ENCODE measurements at regions not wholly inside any gene's neighbourhood (a gene's known extent, or its start where the extent isn't known, plus 50 kb on each side); places are given as distances from the start of the nearest gene placed in this dataset.
A peak's percentile ranks its signal among the peaks of the same experiment; 100 is the strongest.
"Not testable (repeated sequence)": the region's sequence is repeated elsewhere in the genome, so short reads cannot be mapped to it uniquely, and the experiment has no call there.

DNA sequence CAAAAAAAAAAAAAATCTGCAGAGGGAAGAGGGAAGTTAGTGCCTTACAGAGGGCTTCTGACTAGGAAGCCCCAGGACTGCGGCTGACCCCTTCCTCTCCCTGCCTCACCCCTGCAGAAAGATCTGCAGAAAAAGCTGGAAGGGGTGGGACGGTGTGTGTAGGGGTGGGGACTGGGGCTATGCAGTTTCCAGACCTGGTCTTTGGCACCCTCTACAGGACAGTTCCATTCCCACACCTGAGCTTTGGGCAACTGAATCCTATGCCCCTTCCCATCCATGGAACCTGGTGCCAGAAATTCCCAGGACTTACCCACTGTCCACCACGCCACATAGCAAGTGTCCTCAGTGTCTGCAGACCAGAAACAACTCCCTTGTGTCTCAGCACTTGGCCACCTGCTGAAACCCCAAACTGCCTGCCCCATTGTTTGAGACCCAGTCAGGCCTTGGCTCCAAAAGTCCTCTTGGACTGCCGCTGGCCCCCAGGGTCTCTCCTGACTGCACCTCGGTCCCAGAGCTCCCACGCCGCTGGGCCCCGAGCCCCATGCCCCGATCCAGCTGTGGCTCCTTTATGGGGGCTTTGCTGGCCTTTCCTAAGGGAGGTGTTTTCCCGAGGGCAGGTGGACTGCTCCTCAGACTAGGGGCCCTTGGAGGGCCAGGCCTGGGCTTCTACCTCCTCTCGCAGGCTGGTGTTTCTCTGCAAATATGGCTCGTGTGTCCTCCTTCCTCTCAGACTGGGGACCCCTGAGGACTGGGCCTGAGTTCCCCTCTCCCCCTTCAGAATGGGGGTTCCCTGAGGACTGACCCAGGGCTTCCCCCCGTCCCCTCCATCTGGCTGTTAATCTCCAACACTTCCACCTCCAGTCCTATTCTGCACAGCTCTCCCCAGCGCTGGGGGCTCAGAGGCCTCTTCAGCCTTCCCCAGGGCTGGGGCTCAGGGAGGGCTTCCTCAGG is 284.9 kb upstream of the TEKT4 start:
- H4K20me1 ChIP-seq (ENCODE audit: insufficient read depth, low read length); H3K27ac ChIP-seq (ENCODE audit: low read depth, low read length, poor library complexity, severe bottlenecking); intact Hi-C loops (cut with micrococcal nuclease; ENCODE audit: unreplicated experiment); CTCF ChIA-PET (ENCODE audit: unreplicated experiment); H3K4me3 ChIP-seq (ENCODE audit: low read depth, low read length, poor library complexity, severe bottlenecking); H3K9me3 ChIP-seq (ENCODE audit: low read length); H3K4me1 ChIP-seq (ENCODE audit: insufficient read depth, low read length, poor library complexity, severe bottlenecking); H3K79me2 ChIP-seq (ENCODE audit: insufficient read depth, low read depth, low read length); BruUV-seq (replicated peaks); H2AFZ ChIP-seq (ENCODE audit: low read length); POLR2A ChIA-PET; H3K4me2 ChIP-seq (ENCODE audit: low read length); H3K36me3 ChIP-seq (ENCODE audit: insufficient read depth, low read length); H3K9me2 ChIP-seq (ENCODE audit: insufficient read depth, low read length): not testable (repeated sequence)
- TF ChIP-seq CTCF (conservative IDR thresholded peaks at IDR 0.05; ENCODE audit: low read length): peak; percentile 60
- DNase-seq (ENCODE audit: low spot score): peak; percentile 12

DNA sequence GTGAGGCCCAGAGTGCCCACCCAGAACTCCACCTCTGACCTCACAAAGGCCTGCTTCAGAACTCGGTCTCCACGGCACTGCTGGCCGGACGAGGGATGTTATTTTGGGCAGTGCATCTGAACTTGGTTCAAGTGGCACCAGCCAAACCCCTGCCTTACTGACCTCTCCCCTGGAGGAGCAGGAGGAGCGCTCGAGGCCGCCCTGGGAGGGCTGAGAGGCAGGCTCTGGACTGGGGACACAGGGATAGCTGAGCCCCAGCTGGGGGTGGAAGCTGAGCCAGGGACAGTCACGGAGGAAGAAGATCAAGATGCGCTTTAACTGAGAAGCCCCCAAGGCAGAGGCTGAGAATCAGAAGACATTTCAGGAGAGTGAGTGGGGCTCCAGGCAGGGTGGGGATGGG is 284.2 kb upstream of the TEKT4 start:
- H2AFZ ChIP-seq (ENCODE audit: low read length); H3K4me2 ChIP-seq (ENCODE audit: low read length); H4K20me1 ChIP-seq (ENCODE audit: insufficient read depth, low read length); H3K79me2 ChIP-seq (ENCODE audit: insufficient read depth, low read depth, low read length); POLR2A ChIA-PET; H3K9me3 ChIP-seq (ENCODE audit: low read length); intact Hi-C loops (cut with micrococcal nuclease; ENCODE audit: unreplicated experiment); H3K36me3 ChIP-seq (ENCODE audit: insufficient read depth, low read length); H3K4me3 ChIP-seq (ENCODE audit: low read depth, low read length, poor library complexity, severe bottlenecking); CTCF ChIA-PET (ENCODE audit: unreplicated experiment); BruUV-seq (replicated peaks); H3K9me2 ChIP-seq (ENCODE audit: insufficient read depth, low read length); H3K4me1 ChIP-seq (ENCODE audit: insufficient read depth, low read length, poor library complexity, severe bottlenecking); DNase-seq (ENCODE audit: low spot score); H3K27ac ChIP-seq (ENCODE audit: low read depth, low read length, poor library complexity, severe bottlenecking): not testable (repeated sequence)

DNA sequence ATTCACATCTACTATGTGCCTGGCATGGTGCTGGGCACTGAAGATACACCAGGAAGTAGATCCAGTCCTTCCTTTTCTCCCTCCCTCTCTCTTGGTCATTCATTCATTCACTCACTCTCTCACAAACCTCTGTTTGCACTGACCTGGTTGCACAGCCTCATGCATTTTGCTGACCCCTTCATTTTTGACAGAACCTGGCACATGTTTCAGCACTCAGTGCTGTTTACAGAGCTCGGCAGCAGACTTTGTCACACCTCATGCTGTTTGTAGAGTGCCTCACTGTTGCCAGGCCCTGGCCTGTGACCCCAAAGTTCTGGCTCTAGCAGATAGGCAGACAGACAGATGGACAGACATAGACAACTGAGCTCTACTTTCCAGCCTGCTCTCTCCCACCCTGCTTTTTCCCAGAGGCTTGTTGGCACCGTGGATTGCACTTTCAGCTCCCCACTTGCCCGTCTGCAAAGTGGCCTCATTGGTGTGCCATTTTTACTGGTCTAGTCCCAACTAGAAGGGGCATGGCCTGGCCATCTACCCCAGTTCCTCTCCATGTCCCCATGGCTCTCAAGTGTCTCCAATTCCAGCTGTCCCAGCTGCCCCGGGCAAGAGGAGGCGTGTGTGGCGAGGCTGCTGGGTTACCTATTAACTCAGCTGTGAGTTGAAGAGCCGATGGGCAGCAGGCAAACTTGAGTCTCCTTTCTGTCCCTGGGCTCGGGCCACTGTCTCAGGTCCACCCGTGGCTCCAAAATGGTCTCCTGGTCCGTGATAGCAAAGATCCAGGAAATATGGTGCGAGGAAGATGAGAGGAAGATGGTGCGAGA is 277.0 kb upstream of the TEKT4 start:
- CTCF ChIA-PET (ENCODE audit: unreplicated experiment); H3K4me3 ChIP-seq (ENCODE audit: low read depth, low read length, poor library complexity, severe bottlenecking); H3K9me3 ChIP-seq (ENCODE audit: low read length); H2AFZ ChIP-seq (ENCODE audit: low read length); H3K36me3 ChIP-seq (ENCODE audit: insufficient read depth, low read length); H3K9me2 ChIP-seq (ENCODE audit: insufficient read depth, low read length); H3K4me1 ChIP-seq (ENCODE audit: insufficient read depth, low read length, poor library complexity, severe bottlenecking); intact Hi-C loops (cut with micrococcal nuclease; ENCODE audit: unreplicated experiment); DNase-seq (ENCODE audit: low spot score); H3K79me2 ChIP-seq (ENCODE audit: insufficient read depth, low read depth, low read length); POLR2A ChIA-PET; H3K4me2 ChIP-seq (ENCODE audit: low read length); H4K20me1 ChIP-seq (ENCODE audit: insufficient read depth, low read length); BruUV-seq (replicated peaks); H3K27ac ChIP-seq (ENCODE audit: low read depth, low read length, poor library complexity, severe bottlenecking): not testable (repeated sequence)

- intact Hi-C loops (cut with micrococcal nuclease; ENCODE audit: unreplicated experiment); H3K9me2 ChIP-seq (ENCODE audit: insufficient read depth, low read length); H2AFZ ChIP-seq (ENCODE audit: low read length); POLR2A ChIA-PET; BruUV-seq (replicated peaks); H3K4me2 ChIP-seq (ENCODE audit: low read length); H3K9me3 ChIP-seq (ENCODE audit: low read length); H3K36me3 ChIP-seq (ENCODE audit: insufficient read depth, low read length); H3K27ac ChIP-seq (ENCODE audit: low read depth, low read length, poor library complexity, severe bottlenecking); CTCF ChIA-PET (ENCODE audit: unreplicated experiment); DNase-seq (ENCODE audit: low spot score); H3K79me2 ChIP-seq (ENCODE audit: insufficient read depth, low read depth, low read length); H4K20me1 ChIP-seq (ENCODE audit: insufficient read depth, low read length); H3K4me1 ChIP-seq (ENCODE audit: insufficient read depth, low read length, poor library complexity, severe bottlenecking); H3K4me3 ChIP-seq (ENCODE audit: low read depth, low read length, poor library complexity, severe bottlenecking): not testable (repeated sequence)
Measured at GRCh38 chr2:94595956-94596355, 275.3 kb upstream of the TEKT4 start.

GRCh38 chr2:94598075-94598713 is 273.0 kb upstream of the TEKT4 start:
- CTCF ChIA-PET (ENCODE audit: unreplicated experiment); POLR2A ChIA-PET; H3K9me3 ChIP-seq (ENCODE audit: low read length); H3K36me3 ChIP-seq (ENCODE audit: insufficient read depth, low read length); H4K20me1 ChIP-seq (ENCODE audit: insufficient read depth, low read length); H3K4me3 ChIP-seq (ENCODE audit: low read depth, low read length, poor library complexity, severe bottlenecking); DNase-seq (ENCODE audit: low spot score); H3K9me2 ChIP-seq (ENCODE audit: insufficient read depth, low read length); H3K4me2 ChIP-seq (ENCODE audit: low read length); intact Hi-C loops (cut with micrococcal nuclease; ENCODE audit: unreplicated experiment); H3K79me2 ChIP-seq (ENCODE audit: insufficient read depth, low read depth, low read length); H3K27ac ChIP-seq (ENCODE audit: low read depth, low read length, poor library complexity, severe bottlenecking); H2AFZ ChIP-seq (ENCODE audit: low read length); BruUV-seq (replicated peaks); H3K4me1 ChIP-seq (ENCODE audit: insufficient read depth, low read length, poor library complexity, severe bottlenecking): not testable (repeated sequence)
